ENCODE measurements at regions not wholly inside any gene's neighbourhood (a gene's known extent, or its start where the extent isn't known, plus 50 kb on each side); places are given as distances from the start of the nearest gene placed in this dataset.
A peak's percentile ranks its signal among the peaks of the same experiment; 100 is the strongest.

DNA sequence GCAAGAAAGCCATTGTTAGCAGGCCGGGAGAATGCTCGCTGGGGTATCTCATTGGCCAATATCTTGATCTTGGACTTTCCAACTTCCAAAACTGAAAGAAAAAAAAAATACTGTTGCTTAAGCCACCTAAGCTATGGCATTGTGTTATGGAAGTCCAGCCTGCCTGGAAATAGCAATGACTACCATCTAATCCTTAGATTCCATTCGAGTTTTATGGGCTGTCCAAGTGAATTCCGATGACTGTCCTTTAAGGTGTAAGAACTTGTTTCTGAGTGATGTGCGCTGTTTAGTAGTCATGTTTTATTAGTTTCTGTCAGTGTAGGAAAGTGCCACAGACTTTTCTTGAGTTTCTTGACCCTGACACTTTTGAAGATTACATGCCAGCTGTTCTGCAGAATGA, 762.6 kb downstream of the USP25 start:
- H3K4me1 ChIP-seq = peaks cover 24 to 28% of the 10 kb centered on the region in 2 donors
- no peaks in the 10 kb centered on the region for H3K27me3 ChIP-seq
- no peak overlapping the region for H3K27ac ChIP-seq
- no peaks in the 10 kb centered on the region for H3K9me3 ChIP-seq
- in situ Hi-C loops (cut with MboI; ENCODE audit: low sequenced_read_pairs in 4 of 4) = no loop called here
- no peak for ATAC-seq
- intact Hi-C loops (cut with DNase I; ENCODE audit: low total_unique reads) = loop anchor here (2.0 kb wide), 1 partner anchor 16 kb away; no protein-coding TSS in a partner anchor
- no peak for DNase-seq
- no peaks in the 10 kb centered on the region for H3K36me3 ChIP-seq
- peak overlapping the region in 1 of 4 donors; percentile 9 for H3K4me3 ChIP-seq
- TF ChIP-seq, protein P1, sequence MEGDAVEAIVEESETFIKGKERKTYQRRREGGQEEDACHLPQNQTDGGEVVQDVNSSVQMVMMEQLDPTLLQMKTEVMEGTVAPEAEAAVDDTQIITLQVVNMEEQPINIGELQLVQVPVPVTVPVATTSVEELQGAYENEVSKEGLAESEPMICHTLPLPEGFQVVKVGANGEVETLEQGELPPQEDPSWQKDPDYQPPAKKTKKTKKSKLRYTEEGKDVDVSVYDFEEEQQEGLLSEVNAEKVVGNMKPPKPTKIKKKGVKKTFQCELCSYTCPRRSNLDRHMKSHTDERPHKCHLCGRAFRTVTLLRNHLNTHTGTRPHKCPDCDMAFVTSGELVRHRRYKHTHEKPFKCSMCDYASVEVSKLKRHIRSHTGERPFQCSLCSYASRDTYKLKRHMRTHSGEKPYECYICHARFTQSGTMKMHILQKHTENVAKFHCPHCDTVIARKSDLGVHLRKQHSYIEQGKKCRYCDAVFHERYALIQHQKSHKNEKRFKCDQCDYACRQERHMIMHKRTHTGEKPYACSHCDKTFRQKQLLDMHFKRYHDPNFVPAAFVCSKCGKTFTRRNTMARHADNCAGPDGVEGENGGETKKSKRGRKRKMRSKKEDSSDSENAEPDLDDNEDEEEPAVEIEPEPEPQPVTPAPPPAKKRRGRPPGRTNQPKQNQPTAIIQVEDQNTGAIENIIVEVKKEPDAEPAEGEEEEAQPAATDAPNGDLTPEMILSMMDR (IDR thresholded peaks at IDR 0.05 in 4 of 5, conservative IDR thresholded peaks at IDR 0.05 in 1 of 5) = no peak
- no peak for TF ChIP-seq POLR2A (IDR thresholded peaks at IDR 0.05)

GRCh38 chr21:16492892-16493291, 763.1 kb downstream of the USP25 start:
- Histone ChIP-seq H3K27me3 (no peaks in the 10 kb centered on the region), H3K9me3 (no peaks in the 10 kb centered on the region), H3K4me3 (no peak overlapping the region), H3K36me3 (no peaks in the 10 kb centered on the region), H3K4me1 (peaks cover 24 to 28% of the 10 kb centered on the region in 2 donors), H3K27ac (no peak overlapping the region)
- intact Hi-C loops (cut with DNase I; ENCODE audit: low total_unique reads) (loop anchor here (2.0 kb wide), 1 partner anchor 16 kb away; no protein-coding TSS in a partner anchor), in situ Hi-C loops (cut with MboI; ENCODE audit: low sequenced_read_pairs in 4 of 4) (no loop called here)
- TF ChIP-seq POLR2A (IDR thresholded peaks at IDR 0.05) = no peak
- TF ChIP-seq, protein P1 (IDR thresholded peaks at IDR 0.05 in 4 of 5, conservative IDR thresholded peaks at IDR 0.05 in 1 of 5) = no peak
- no peak for ATAC-seq
- DNase-seq = no peak

DNA sequence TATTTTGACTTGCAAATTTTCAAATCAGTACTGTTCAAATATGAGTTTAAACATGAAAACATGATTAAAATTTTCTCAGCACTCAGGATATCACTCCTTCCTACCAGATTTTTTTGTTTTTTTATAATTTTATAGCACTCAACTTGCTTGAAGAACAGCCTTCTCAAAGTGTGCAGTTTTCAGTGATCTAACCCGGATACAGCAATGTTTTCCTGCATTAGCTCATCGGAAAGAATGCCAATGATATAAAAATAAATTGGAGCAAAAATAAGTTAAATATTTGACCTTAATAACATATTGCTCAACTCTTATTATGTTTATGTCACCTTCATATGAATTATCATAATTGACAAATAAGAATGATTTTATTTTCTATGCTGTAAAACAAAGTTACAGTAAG, 766.8 kb downstream of the USP25 start:
- in situ Hi-C loops (cut with MboI; ENCODE audit: low sequenced_read_pairs in 4 of 4) = no loop called here

DNA sequence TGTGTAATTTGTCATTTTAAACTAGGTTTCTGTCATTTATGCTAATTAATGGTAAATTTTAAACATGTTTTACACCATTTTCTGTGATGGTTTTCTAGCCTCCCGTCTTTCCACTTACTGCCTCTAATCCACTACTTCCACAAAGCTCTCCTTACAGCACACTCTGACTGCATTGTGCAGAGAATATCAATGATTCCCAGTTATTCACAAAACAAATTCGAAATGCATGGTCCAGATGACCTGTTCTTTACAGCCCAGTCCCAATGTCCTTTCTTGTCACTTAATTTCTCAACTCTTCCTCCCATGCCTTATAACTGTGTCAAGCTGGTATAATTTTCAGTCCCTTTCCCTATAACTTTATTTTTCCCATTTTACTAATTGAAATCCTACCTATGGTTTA, 770.5 kb downstream of the USP25 start:
- Histone ChIP-seq H3K36me3 (no peaks in the 10 kb centered on the region), H3K9me3 (no peaks in the 10 kb centered on the region), H3K4me1 (peaks cover 9 to 13% of the 10 kb centered on the region in 2 donors), H3K27me3 (no peaks in the 10 kb centered on the region), H3K4me3 (no peak overlapping the region), H3K27ac (no peak overlapping the region)
- ATAC-seq (no peak), DNase-seq (no peak)
- in situ Hi-C loops (cut with MboI; ENCODE audit: low sequenced_read_pairs in 4 of 4) (loop anchor here in 1 of 4 donors (25.0 kb wide), 1 partner anchor 112 kb away; no protein-coding TSS in a partner anchor), intact Hi-C loops (cut with DNase I; ENCODE audit: low total_unique reads) (no loop called here)
- TF ChIP-seq, protein P1 (IDR thresholded peaks at IDR 0.05 in 4 of 5, conservative IDR thresholded peaks at IDR 0.05 in 1 of 5) = no peak
- no peak for TF ChIP-seq POLR2A (IDR thresholded peaks at IDR 0.05)

More for the DNA sequence above, 766.8 kb downstream of the USP25 start:
- Histone ChIP-seq H3K27ac (no peak overlapping the region), H3K4me3 (no peak overlapping the region), H3K36me3 (no peaks in the 10 kb centered on the region), H3K9me3 (no peaks in the 10 kb centered on the region), H3K4me1 (peaks cover 19 to 23% of the 10 kb centered on the region in 2 donors), H3K27me3 (no peaks in the 10 kb centered on the region)
- DNase-seq (no peak), ATAC-seq (no peak)
- intact Hi-C loops (cut with DNase I; ENCODE audit: low total_unique reads) = no loop called here
- TF ChIP-seq, protein P1 (IDR thresholded peaks at IDR 0.05 in 4 of 5, conservative IDR thresholded peaks at IDR 0.05 in 1 of 5) = no peak
- no peak for TF ChIP-seq POLR2A (IDR thresholded peaks at IDR 0.05)

DNA sequence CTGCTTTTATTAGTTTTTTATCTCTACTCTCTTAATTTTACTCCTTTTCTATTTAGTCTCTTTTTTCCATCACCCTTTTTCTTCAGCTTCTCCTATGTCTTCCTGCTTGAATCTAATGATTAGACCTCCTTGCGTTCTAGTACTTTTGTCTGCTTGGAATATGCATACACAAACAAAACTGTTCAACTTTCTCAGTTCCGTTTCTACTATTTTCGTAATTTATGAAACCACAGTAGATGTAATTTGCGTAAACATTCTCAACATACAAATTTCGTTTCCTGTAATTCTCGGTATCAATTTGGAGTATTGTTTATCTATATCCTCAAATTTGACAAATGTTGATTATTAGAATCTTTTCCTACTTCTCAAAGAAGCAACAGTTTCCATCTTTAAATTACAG, 772.5 kb downstream of the USP25 start:
- Histone ChIP-seq H3K4me3 (no peak overlapping the region), H3K36me3 (no peaks in the 10 kb centered on the region), H3K27me3 (no peaks in the 10 kb centered on the region), H3K27ac (no peak overlapping the region), H3K9me3 (no peaks in the 10 kb centered on the region), H3K4me1 (peaks cover 0 to 6% of the 10 kb centered on the region in 2 donors)
- intact Hi-C loops (cut with DNase I; ENCODE audit: low total_unique reads) = no loop called here
- in situ Hi-C loops (cut with MboI; ENCODE audit: low sequenced_read_pairs in 4 of 4) = loop anchor here in 1 of 4 donors (25.0 kb wide), 1 partner anchor 110 kb away; no protein-coding TSS in a partner anchor
- TF ChIP-seq, protein P1 (IDR thresholded peaks at IDR 0.05 in 4 of 5, conservative IDR thresholded peaks at IDR 0.05 in 1 of 5) = no peak
- TF ChIP-seq POLR2A (IDR thresholded peaks at IDR 0.05) = no peak
- ATAC-seq (no peak), DNase-seq (no peak)

Measured in gastrocnemius medialis (tissue), 4 donors.